Heart right ventricle (tissue), 16 donors: ENCODE measurements at regions not wholly inside any gene's neighbourhood (a gene's known extent, or its start where the extent isn't known, plus 50 kb on each side); places are given as distances from the start of the nearest gene placed in this dataset.

Source experiments
- ATAC-seq, 8 donors: fragments of 200-7000 bp; cut with Tn5 transposase; one replicate each; pipeline ENCODE4 v1.9.1; 2020; ENCODE audit warnings: mild to moderate bottlenecking in 8 of 8, moderate library complexity in 8 of 8, moderate number of reproducible peaks in 1 of 8
- DNase-seq, 2 donors: peaks; one replicate each; pipeline ENCODE4 v3.0.0-alpha.2; 2020
- H3K27ac ChIP-seq, 10 donors: fragments of 200-600 bp; sonication (generic) in 2 of 10; one replicate each; pipeline versions ENCODE4 v1.5.0 to v1.8.0; 2020 to 2022; ENCODE audit warnings: mild to moderate bottlenecking in 3 of 10
- H3K27me3 ChIP-seq, 7 donors: fragments of 200-600 bp; one replicate each; pipeline ENCODE4 v1.8.0; 2021 to 2022; ENCODE audit warnings: mild to moderate bottlenecking in 2 of 7
- H3K36me3 ChIP-seq, 9 donors: fragments of 200-600 bp; sonication (generic) in 1 of 9; one replicate each; pipeline versions ENCODE4 v1.5.0 to v1.8.0; 2020 to 2022; ENCODE audit warnings: mild to moderate bottlenecking in 2 of 9
- H3K4me1 ChIP-seq, 9 donors: fragments of 200-600 bp; sonication (generic) in 1 of 9; one replicate each; pipeline versions ENCODE4 v1.5.0 to v1.8.0; 2020 to 2022; ENCODE audit warnings: mild to moderate bottlenecking in 4 of 9
- H3K4me3 ChIP-seq, 10 donors: fragments of 200-600 bp; sonication (generic) in 2 of 10; one replicate each; pipeline versions ENCODE4 v1.5.0 to v1.8.0; 2020 to 2022; ENCODE audit warnings: mild to moderate bottlenecking in 7 of 10, moderate library complexity in 2 of 10
- H3K9me3 ChIP-seq, 11 donors: fragments of 200-600 bp in 10 of 11; sonication (generic) in 2 of 11; one replicate each; pipeline versions ENCODE4 v1.5.0 to v1.8.0; 2013 to 2022; ENCODE audit warnings: mild to moderate bottlenecking in 2 of 11, control low read depth in 1 of 11, moderate library complexity in 1 of 11
- CTCF ChIP-seq, 9 donors: fragments of 200-600 bp; sonication (generic) in 2 of 9; IDR thresholded peaks; one replicate each; pipeline versions ENCODE4 v1.5.0 to v1.8.0; 2021 to 2022; ENCODE audit warnings: antibody characterized with exemption in 9 of 9, mild to moderate bottlenecking in 5 of 9, moderate library complexity in 1 of 9
- WGBS, 2 donors: extraction: QIAGEN DNeasy Blood & Tissue Kit; methylation state at CpG; one replicate each; pipeline ENCODE4 v1.1.7; 2013; ENCODE audit warnings: inconsistent platforms in 1 of 2; 5-methylcytosine and 5-hydroxymethylcytosine counted together
- intact Hi-C, 10 donors: fragments of 100-400 bp; cut with DNase I; formaldehyde crosslinking; loops; one replicate each; pipeline versions ENCODE4 v1.11.1 to v1.14.2; 2022
- donor health status: Arrhythmogenic right ventricular cardiomyopathy.
- donor health status: ischemic (EF 13 %, LVEDD 7.1; RV severe dilation, severe dysfunction).
- donor health status: healthy with polysubstance abuse.
- donor health status: DM: no; HTN: yes; CAD: no.
- donor health status: DM: no; HTN: no; CAD: no.
- donor health status: ischemic (EF 25% LVEDD 6.9; RV normal size, moderate dysfunction).
- donor health status: ischemic (EF 25% LVEDD 5.7; RV mildly dilated, moderate dysfunction).
- donor health status: healthy.
- donor health status: DM: yes; HTN: yes; CAD: no.
- donor health status: Ischemic cardiomyopathy.
- donor health status: ischemic (EF 35%, LVEDD 5.7; RV mildly dilated, moderate dysfunction).
- donor health status: nonischemic (EF 11% LVEDD 7.7; RV severe dilation, severe dysfunction).
- donor health status: DM: yes; HTN: yes; CAD: no.
- donor health status: PGD.
- donor health status: ischemic (EF 29% LVEDD 5.4; RV normal size, mild dysfunction).
- donor health status: nonischemic (EF 23%, LVEDD 6.1; RV moderate dilation, normal function).

- Histone ChIP-seq H3K36me3 (no peaks in the 10 kb centered on the region), H3K27me3 (peaks cover 0 to 7% (median 0%) of the 10 kb centered on the region in 7 donors), H3K27ac (no peak overlapping the region), H3K4me3 (no peak overlapping the region), H3K9me3 (peaks cover 0 to 7% (median 0%) of the 10 kb centered on the region in 11 donors), H3K4me1 (no peaks in the 10 kb centered on the region)
- DNase-seq (no peak), ATAC-seq (no peak)
- intact Hi-C loops, result no loop called here
- WGBS, 2 donors, result 50 to 61% methylated on average over 2 of the region's 2 CpGs
- TF ChIP-seq CTCF (IDR thresholded peaks at IDR 0.05), result no peak
Measured at GRCh38 chrX:44770121-44770520, 73.7 kb upstream of the DUSP21 start.

- no peak for ATAC-seq
- no peaks in the 10 kb centered on the region for H3K36me3 ChIP-seq
- intact Hi-C loops, result no loop called here
- no peaks in the 10 kb centered on the region for H3K4me1 ChIP-seq
- TF ChIP-seq CTCF (IDR thresholded peaks at IDR 0.05), result no peak
- H3K27ac ChIP-seq, result no peak overlapping the region
- 57 to 66% methylated on average over 5 of the region's 5 CpGs for WGBS, 2 donors
- no peak for DNase-seq
- H3K4me3 ChIP-seq, result no peak overlapping the region
- H3K27me3 ChIP-seq, result peaks cover 0 to 12% (median 0%) of the 10 kb centered on the region in 7 donors
- H3K9me3 ChIP-seq, result peaks cover 0 to 7% (median 0%) of the 10 kb centered on the region in 11 donors
Measured at GRCh38 chrX:44767308-44767707, 76.5 kb upstream of the DUSP21 start.

DNA sequence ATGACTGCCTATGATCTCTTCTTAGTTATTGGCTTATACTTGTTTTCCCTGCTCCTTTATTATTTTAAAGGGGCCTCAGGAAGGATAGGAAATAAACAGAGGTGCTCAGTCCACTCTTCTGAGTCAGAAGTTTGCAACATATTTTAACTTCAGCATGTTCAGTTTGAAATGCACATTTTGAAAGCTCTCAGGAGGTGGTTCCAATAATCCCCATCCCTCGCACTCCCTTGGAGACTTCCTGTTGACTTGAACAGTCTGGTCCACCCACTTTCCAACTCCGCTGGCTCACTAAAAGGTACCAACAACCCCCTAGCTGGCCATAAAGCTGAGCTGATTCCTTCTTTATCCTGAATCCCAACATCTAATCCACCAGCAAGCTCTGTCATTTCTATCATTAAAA, 78.3 kb upstream of the DUSP21 start:
- intact Hi-C loops, result no loop called here
- Histone ChIP-seq H3K9me3 (peaks cover 0 to 7% (median 0%) of the 10 kb centered on the region in 11 donors), H3K27me3 (peaks cover 0 to 20% (median 0%) of the 10 kb centered on the region in 7 donors), H3K27ac (no peak overlapping the region), H3K4me3 (no peak overlapping the region), H3K36me3 (no peaks in the 10 kb centered on the region), H3K4me1 (no peaks in the 10 kb centered on the region)
- ATAC-seq (no peak), DNase-seq (no peak)
- WGBS, 2 donors, result 41 to 43% methylated on average over 2 of the region's 2 CpGs
- TF ChIP-seq CTCF (IDR thresholded peaks at IDR 0.05), result no peak

- no peaks in the 10 kb centered on the region for H3K9me3 ChIP-seq
- DNase-seq (no peak), ATAC-seq (no peak)
- no peak overlapping the region for H3K4me3 ChIP-seq
- no peaks in the 10 kb centered on the region for H3K36me3 ChIP-seq
- H3K27me3 ChIP-seq, result peaks cover 0 to 25% (median 0%) of the 10 kb centered on the region in 7 donors
- TF ChIP-seq CTCF (IDR thresholded peaks at IDR 0.05), result no peak
- H3K27ac ChIP-seq, result no peak overlapping the region
- intact Hi-C loops, result no loop called here
- whole genome bisulfite sequencing, 2 donors, result 21 to 32% methylated on average over 2 of the region's 2 CpGs
- no peaks in the 10 kb centered on the region for H3K4me1 ChIP-seq
Measured at GRCh38 chrX:44747969-44748368, 95.9 kb upstream of the DUSP21 start.
